AG04449 (cell line): ENCODE measurements at regions not wholly inside any gene's neighbourhood (a gene's known extent, or its start where the extent isn't known, plus 50 kb on each side); places are given as distances from the start of the nearest gene placed in this dataset.

Source experiments
- CTCF ChIA-PET: fragments of 350-600 bp; formaldehyde crosslinking; extraction: SDS; loops from one replicate; lab custom pipeline; 2021; ENCODE audit warnings: antibody characterized with exemption; lab: Yijun Ruan, JAX
- POLR2A ChIA-PET: fragments of 400-600, 350-600 bp; formaldehyde crosslinking; extraction: SDS; loops from one replicate; lab custom pipeline; 2020; ENCODE audit warnings: antibody characterized with exemption, inconsistent platforms; lab: Yijun Ruan, JAX
- DNase-seq: peaks from one replicate; pipeline ENCODE4 v3.0.0-alpha.2; 2010; ENCODE audit warnings: low read depth, low spot score
- H3K4me3 ChIP-seq: 2 replicates; pipeline ENCODE4 v1.5.1; 2011; ENCODE audit warnings: low read depth, mild to moderate bottlenecking, control low read depth, low read length
- CTCF ChIP-seq: IDR thresholded peaks from one replicate; pipeline ENCODE4 v1.5.1; 2011; ENCODE audit warnings: mild to moderate bottlenecking, moderate library complexity, low read length, control low read depth, inconsistent platforms; ENCODE audit not compliant: insufficient read depth; ENCODE audit errors: missing control alignments

- CTCF ChIA-PET, result interaction anchor here (1.1 to 1.4 kb wide), 2 partner anchors 26 to 78 kb away, joined by 3 read pairs; no protein-coding TSS in a partner anchor
Measured at GRCh38 chr2:67729474-67729873, 332.3 kb downstream of the ETAA1 start.

GRCh38 chr2:67733517-67733916 lies 329.3 kb downstream of the C1D start:
- peak; percentile 72 for TF ChIP-seq CTCF
- no peak overlapping the region for H3K4me3 ChIP-seq
- CTCF ChIA-PET, result interaction anchor here (0.7 to 4.9 kb wide), 19 partner anchors 10 to 298 kb away, joined by 3 to 45 read pairs (median 7); no protein-coding TSS in a partner anchor
- DNase-seq, result no peak
- POLR2A ChIA-PET, result interaction anchor here (0.8 kb wide), 1 partner anchor 298 kb away, joined by 5 read pairs; no protein-coding TSS in a partner anchor

More at GRCh38 chr2:67729474-67729873, 332.3 kb downstream of the ETAA1 start:
- H3K4me3 ChIP-seq, result no peak overlapping the region
- no peak for DNase-seq
- POLR2A ChIA-PET, result no interaction called here
- no peak for TF ChIP-seq CTCF

- POLR2A ChIA-PET, result no interaction called here
- DNase-seq, result no peak
- H3K4me3 ChIP-seq, result no peak overlapping the region
- CTCF ChIA-PET, result interaction anchor here (1.4 to 1.8 kb wide), 2 partner anchors 12 to 18 kb away, joined by 4 read pairs; no protein-coding TSS in a partner anchor
- no peak for TF ChIP-seq CTCF
Measured at GRCh38 chr2:67752199-67752598, 310.6 kb downstream of the C1D start.

DNA sequence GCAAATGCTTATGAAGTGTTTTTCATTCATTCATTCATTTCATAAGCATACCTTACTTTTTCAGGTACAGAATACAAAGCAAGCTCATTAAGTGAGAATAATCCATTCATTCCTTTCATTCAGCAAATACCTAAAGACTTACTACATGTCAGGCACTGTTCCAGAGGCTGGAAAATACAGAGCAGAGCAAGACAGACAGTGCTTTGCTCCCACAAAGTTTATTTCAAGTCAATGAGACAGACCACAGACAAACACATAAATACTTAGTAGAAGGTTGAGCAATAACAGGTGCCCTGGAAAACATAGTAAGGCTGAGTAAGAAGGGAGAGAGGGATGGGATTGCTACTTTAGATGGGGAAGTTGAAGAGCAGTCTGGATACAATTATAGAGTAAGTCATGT lies 309.8 kb downstream of the C1D start:
- DNase-seq, result peak; percentile 58
- TF ChIP-seq CTCF, result no peak
- CTCF ChIA-PET, result interaction anchor here (1.4 to 1.8 kb wide), 2 partner anchors 11 to 19 kb away, joined by 4 read pairs; no protein-coding TSS in a partner anchor
- POLR2A ChIA-PET, result no interaction called here
- H3K4me3 ChIP-seq, result no peak overlapping the region

- CTCF ChIA-PET, result interaction anchor here (1.4 to 1.7 kb wide), 2 partner anchors 22 to 26 kb away, joined by 3 to 7 read pairs; no protein-coding TSS in a partner anchor
- TF ChIP-seq CTCF, result no peak
- H3K4me3 ChIP-seq, result no peak overlapping the region
- POLR2A ChIA-PET, result no interaction called here
- no peak for DNase-seq
Measured at GRCh38 chr2:67755156-67755882, 307.5 kb downstream of the C1D start.

- no peak overlapping the region for H3K4me3 ChIP-seq
- ChIA-PET CTCF (no interaction called here), POLR2A (no interaction called here)
- no peak for DNase-seq
- no peak for TF ChIP-seq CTCF
Measured at GRCh38 chr2:67760995-67761394, 301.8 kb downstream of the C1D start.
